ENCODE measurements at regions not wholly inside any gene's neighbourhood (a gene's known extent, or its start where the extent isn't known, plus 50 kb on each side); places are given as distances from the start of the nearest gene placed in this dataset.

- TF ChIP-seq CTCF (IDR thresholded peaks at IDR 0.05; ENCODE audit: low read depth, low read length, poor library complexity, severe bottlenecking) (no peak), EZH2phosphoT487 (IDR thresholded peaks at IDR 0.05; ENCODE audit: borderline replicate concordance, low read length) (no peak)
These were observed 105.0 kb upstream of the LINC00305 start for GRCh38 chr18:64253873-64254272.
